OCI-LY7 (cell line): ENCODE measurements at regions not wholly inside any gene's neighbourhood (a gene's known extent, or its start where the extent isn't known, plus 50 kb on each side); places are given as distances from the start of the nearest gene placed in this dataset.

Experiments used
- BruUV-seq: library from RNA; stranded (reverse); fragments of 400-500 nt; replicated peaks from 2 replicates; lab custom pipeline; 2021; lab: Mats Ljungman, UMichigan
- CTCF ChIA-PET: fragments of 300-600 bp; sonication (Branson Sonifier 250); formaldehyde crosslinking; loops from one replicate; lab custom pipeline; 2022; ENCODE audit warnings: antibody characterized with exemption; ENCODE audit not compliant: unreplicated experiment; lab: Charles Lee
- POLR2A ChIA-PET: fragments of 300-600 bp; sonication (Branson Sonifier 250); formaldehyde crosslinking; loops from one replicate; lab custom pipeline; 2022; ENCODE audit warnings: antibody characterized with exemption; lab: Charles Lee
- DNase-seq: peaks from one replicate; pipeline ENCODE4 v3.0.0-alpha.2; 2015; ENCODE audit warnings: low spot score
- H2AFZ ChIP-seq: fragments of 200-600 bp; sonication (generic), shearing (Covaris generic); 2 replicates; pipeline ENCODE4 v1.6.1; 2014; ENCODE audit warnings: mild to moderate bottlenecking, antibody characterized with exemption, low read length, moderate library complexity
- H3K27ac ChIP-seq: fragments of 200-600 bp; sonication (generic); 2 replicates; pipeline ENCODE4 v1.5.1; 2014; ENCODE audit warnings: mixed run types, low read depth, mild to moderate bottlenecking, moderate library complexity, low read length, inconsistent platforms; ENCODE audit not compliant: poor library complexity, severe bottlenecking
- H3K36me3 ChIP-seq: fragments of 200-600 bp; sonication (generic); 2 replicates; pipeline ENCODE4 v1.6.1; 2014; ENCODE audit warnings: mild to moderate bottlenecking, antibody characterized with exemption, low read length, moderate library complexity, mixed read lengths; ENCODE audit not compliant: insufficient read depth
- H3K4me1 ChIP-seq: fragments of 200-600 bp; sonication (generic); 2 replicates; pipeline ENCODE4 v1.5.1; 2014; ENCODE audit warnings: mild to moderate bottlenecking, low read length; ENCODE audit not compliant: insufficient read depth, poor library complexity, severe bottlenecking
- H3K4me2 ChIP-seq: fragments of 200-600 bp; sonication (generic); 2 replicates; pipeline ENCODE4 v1.6.1; 2014; ENCODE audit warnings: mild to moderate bottlenecking, low read length
- H3K4me3 ChIP-seq: fragments of 200-600 bp; sonication (generic); 2 replicates; pipeline ENCODE4 v1.5.1; 2014; ENCODE audit warnings: mild to moderate bottlenecking, low read depth, low read length; ENCODE audit not compliant: poor library complexity, severe bottlenecking
- H3K79me2 ChIP-seq: fragments of 200-600 bp; sonication (generic); 2 replicates; pipeline ENCODE4 v1.6.1; 2016; ENCODE audit warnings: low read depth, mild to moderate bottlenecking, low read length, moderate library complexity, mixed read lengths; ENCODE audit not compliant: insufficient read depth
- H3K9me2 ChIP-seq: fragments of 200-600 bp; sonication (generic); 2 replicates; pipeline ENCODE4 v1.6.1; 2016; ENCODE audit warnings: mild to moderate bottlenecking, low read length, mixed read lengths; ENCODE audit not compliant: insufficient read depth
- H3K9me3 ChIP-seq: fragments of 200-600 bp; sonication (generic); 2 replicates; pipeline ENCODE4 v1.6.1; 2014; ENCODE audit warnings: mild to moderate bottlenecking, mixed run types, low read length, mixed read lengths
- H4K20me1 ChIP-seq: fragments of 200-600 bp; sonication (generic); 2 replicates; pipeline ENCODE4 v1.6.1; 2014; ENCODE audit warnings: mild to moderate bottlenecking, antibody characterized with exemption, low read length, moderate library complexity, mixed read lengths; ENCODE audit not compliant: insufficient read depth
- EZH2phosphoT487 ChIP-seq: fragments of 200-600 bp; sonication (generic); IDR thresholded peaks from 2 replicates; pipeline ENCODE4 v1.6.1; 2018; ENCODE audit warnings: low read depth, borderline replicate concordance, mild to moderate bottlenecking, mixed run types, antibody characterized with exemption, low read length, moderate library complexity, mixed read lengths
- intact Hi-C: fragments of 100-400 bp; cut with micrococcal nuclease; formaldehyde crosslinking; loops from one replicate; pipeline ENCODE4 v1.10.0; 2022; ENCODE audit not compliant: unreplicated experiment
- TF ChIP-seq, protein P1 (sequence below): fragments of 200-600 bp; sonication (generic); conservative IDR thresholded peaks from 2 replicates; pipeline ENCODE4 v1.5.1; 2014; ENCODE audit warnings: mild to moderate bottlenecking, antibody characterized with exemption, low read length, moderate library complexity, mixed read lengths

DNA sequence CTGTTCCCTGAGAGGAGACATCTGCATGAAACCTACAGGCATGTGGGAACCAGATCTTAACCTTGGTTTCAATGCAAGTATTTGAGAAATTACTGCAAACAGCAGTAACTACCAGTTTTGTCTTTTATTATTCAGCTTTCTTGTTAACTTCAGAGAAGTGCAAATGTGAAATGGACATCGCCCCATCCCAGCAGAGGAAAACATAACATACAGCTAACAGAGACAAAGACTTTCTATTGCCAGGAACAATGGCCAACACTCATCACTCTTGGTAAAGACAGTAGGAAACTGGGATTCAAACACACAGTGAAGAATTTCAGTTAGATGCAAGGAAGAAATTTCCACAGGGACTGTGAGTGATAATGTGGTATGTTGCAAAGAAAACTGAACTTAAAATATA is 115.1 kb downstream of the SLC30A10 start:
- H3K9me2 ChIP-seq, result no peaks in the 10 kb centered on the region
- H4K20me1 ChIP-seq, result no peaks in the 10 kb centered on the region
- H3K27ac ChIP-seq, result no peak overlapping the region
- intact Hi-C loops, result loop anchor here (2.0 kb wide), 1 partner anchor 1474 kb away; no protein-coding TSS in a partner anchor
- H2AFZ ChIP-seq, result no peak overlapping the region
- no TSS peak for BruUV-seq
- H3K4me3 ChIP-seq, result no peak overlapping the region
- H3K36me3 ChIP-seq, result no peaks in the 10 kb centered on the region
- H3K79me2 ChIP-seq, result no peaks in the 10 kb centered on the region
- CTCF ChIA-PET, result no interaction called here
- no peak overlapping the region for H3K4me2 ChIP-seq
- DNase-seq, result no peak
- no peaks in the 10 kb centered on the region for H3K9me3 ChIP-seq
- no peaks in the 10 kb centered on the region for H3K4me1 ChIP-seq
- POLR2A ChIA-PET, result interaction anchor here (1.5 kb wide), 1 partner anchor 1483 kb away, joined by 3 read pairs; no protein-coding TSS in a partner anchor
- TF ChIP-seq, protein P1, sequence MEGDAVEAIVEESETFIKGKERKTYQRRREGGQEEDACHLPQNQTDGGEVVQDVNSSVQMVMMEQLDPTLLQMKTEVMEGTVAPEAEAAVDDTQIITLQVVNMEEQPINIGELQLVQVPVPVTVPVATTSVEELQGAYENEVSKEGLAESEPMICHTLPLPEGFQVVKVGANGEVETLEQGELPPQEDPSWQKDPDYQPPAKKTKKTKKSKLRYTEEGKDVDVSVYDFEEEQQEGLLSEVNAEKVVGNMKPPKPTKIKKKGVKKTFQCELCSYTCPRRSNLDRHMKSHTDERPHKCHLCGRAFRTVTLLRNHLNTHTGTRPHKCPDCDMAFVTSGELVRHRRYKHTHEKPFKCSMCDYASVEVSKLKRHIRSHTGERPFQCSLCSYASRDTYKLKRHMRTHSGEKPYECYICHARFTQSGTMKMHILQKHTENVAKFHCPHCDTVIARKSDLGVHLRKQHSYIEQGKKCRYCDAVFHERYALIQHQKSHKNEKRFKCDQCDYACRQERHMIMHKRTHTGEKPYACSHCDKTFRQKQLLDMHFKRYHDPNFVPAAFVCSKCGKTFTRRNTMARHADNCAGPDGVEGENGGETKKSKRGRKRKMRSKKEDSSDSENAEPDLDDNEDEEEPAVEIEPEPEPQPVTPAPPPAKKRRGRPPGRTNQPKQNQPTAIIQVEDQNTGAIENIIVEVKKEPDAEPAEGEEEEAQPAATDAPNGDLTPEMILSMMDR, result no peak
- TF ChIP-seq EZH2phosphoT487, result no peak

DNA sequence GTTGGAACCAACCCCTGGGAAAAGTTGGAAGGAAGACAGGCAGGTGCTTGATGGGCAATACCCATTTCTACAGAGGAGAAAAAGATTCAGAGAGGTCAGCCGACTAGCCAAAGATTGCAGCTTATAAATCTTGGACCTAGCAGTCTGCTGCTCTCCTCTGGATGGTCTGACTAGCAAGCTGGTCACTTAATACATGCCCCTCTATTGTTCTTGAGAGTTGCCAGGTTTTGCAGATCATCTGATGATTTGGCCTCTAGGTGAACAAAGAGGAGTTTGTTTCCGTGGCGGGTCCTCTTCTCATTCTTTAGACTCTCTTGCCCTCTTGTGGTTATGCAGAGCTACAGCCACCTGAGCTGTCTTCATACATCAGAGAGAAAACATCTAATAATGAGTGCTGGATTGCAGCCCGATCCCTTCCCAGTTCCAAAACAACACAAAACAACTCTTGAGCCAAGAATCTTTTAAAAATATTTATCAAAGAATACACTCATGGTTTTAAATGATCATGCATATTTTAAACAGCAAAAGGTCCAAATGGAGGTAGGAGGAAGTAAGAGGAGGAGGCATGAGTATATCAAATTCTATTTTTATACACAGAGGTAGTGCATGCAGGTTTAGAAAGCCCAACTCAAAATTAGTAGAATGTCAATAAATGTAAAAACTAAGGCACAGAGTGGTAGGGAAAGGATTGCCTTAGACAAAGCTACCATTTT is 115.7 kb downstream of the SLC30A10 start:
- Histone ChIP-seq H2AFZ (no peak overlapping the region), H3K4me3 (no peak overlapping the region), H3K36me3 (no peaks in the 10 kb centered on the region), H3K9me3 (no peaks in the 10 kb centered on the region), H3K79me2 (no peaks in the 10 kb centered on the region), H4K20me1 (no peaks in the 10 kb centered on the region), H3K4me1 (no peaks in the 10 kb centered on the region), H3K9me2 (no peaks in the 10 kb centered on the region), H3K27ac (no peak overlapping the region), H3K4me2 (no peak overlapping the region)
- CTCF ChIA-PET, result no interaction called here
- DNase-seq, result peak; percentile 67
- TF ChIP-seq EZH2phosphoT487, result no peak
- TF ChIP-seq, protein P1, result peak; percentile 88
- BruUV-seq, result no TSS peak
- intact Hi-C loops, result loop anchor here (2.0 kb wide), 1 partner anchor 1474 kb away; no protein-coding TSS in a partner anchor
- POLR2A ChIA-PET, result interaction anchor here (0.6 to 1.5 kb wide), 2 partner anchors 938 to 1482 kb away, joined by 3 to 4 read pairs; no protein-coding TSS in a partner anchor

- no peaks in the 10 kb centered on the region for H3K36me3 ChIP-seq
- no peak overlapping the region for H3K27ac ChIP-seq
- DNase-seq, result no peak
- ChIA-PET POLR2A (interaction anchor here (1.5 kb wide), 1 partner anchor 1482 kb away, joined by 3 read pairs; no protein-coding TSS in a partner anchor), CTCF (no interaction called here)
- H3K9me3 ChIP-seq, result no peaks in the 10 kb centered on the region
- no peaks in the 10 kb centered on the region for H3K4me1 ChIP-seq
- H3K4me3 ChIP-seq, result no peak overlapping the region
- H4K20me1 ChIP-seq, result no peaks in the 10 kb centered on the region
- no peak overlapping the region for H2AFZ ChIP-seq
- no peaks in the 10 kb centered on the region for H3K79me2 ChIP-seq
- no TSS peak for BruUV-seq
- H3K9me2 ChIP-seq, result no peaks in the 10 kb centered on the region
- no peak overlapping the region for H3K4me2 ChIP-seq
- TF ChIP-seq, protein P1, result no peak
- TF ChIP-seq EZH2phosphoT487, result no peak
- intact Hi-C loops, result loop anchor here (2.0 kb wide), 1 partner anchor 1473 kb away; no protein-coding TSS in a partner anchor
These were observed 116.3 kb downstream of the SLC30A10 start for GRCh38 chr1:219812086-219812485.
